Chondrocyte (in vitro differentiated cells): ENCODE measurements at regions not wholly inside any gene's neighbourhood (a gene's known extent, or its start where the extent isn't known, plus 50 kb on each side); places are given as distances from the start of the nearest gene placed in this dataset.

ENCODE experiments used
- DNase-seq: peaks from one replicate; pipeline ENCODE4 v3.0.0; 2021; ENCODE audit warnings: mixed read lengths, low spot score
- H3K27ac Mint-ChIP-seq: one replicate; pipeline ENCODE4 v1.8.0; 2021; ENCODE audit warnings: mild to moderate bottlenecking, moderate library complexity, mixed read lengths; ENCODE audit not compliant: unreplicated experiment
- H3K27me3 Mint-ChIP-seq: 2 replicates; pipeline ENCODE4 v1.8.0; 2021; ENCODE audit warnings: low read depth, mixed read lengths
- H3K36me3 Mint-ChIP-seq: 2 replicates; pipeline ENCODE4 v1.8.0; 2021; ENCODE audit warnings: low read depth, mixed read lengths
- H3K4me1 Mint-ChIP-seq: 2 replicates; pipeline ENCODE4 v1.8.0; 2021; ENCODE audit warnings: low read depth, mild to moderate bottlenecking, mixed read lengths
- H3K4me3 Mint-ChIP-seq: one replicate; pipeline ENCODE4 v1.8.0; 2021; ENCODE audit warnings: mild to moderate bottlenecking, moderate library complexity, mixed read lengths; ENCODE audit not compliant: unreplicated experiment
- H3K9me3 Mint-ChIP-seq: 2 replicates; pipeline ENCODE4 v1.8.0; 2021; ENCODE audit warnings: low read depth, mixed read lengths
- CTCF ChIP-seq: fragments of 200-600 bp; sonication (generic); IDR thresholded peaks from 2 replicates; pipeline ENCODE4 v1.5.0; 2021; ENCODE audit warnings: antibody characterized with exemption, mild to moderate bottlenecking, moderate library complexity

- Mint-ChIP-seq H3K9me3 (peaks cover 8% of the 10 kb centered on the region), H3K27me3 (no peaks in the 10 kb centered on the region), H3K4me3 (no peak overlapping the region), H3K4me1 (no peaks in the 10 kb centered on the region), H3K36me3 (no peaks in the 10 kb centered on the region), H3K27ac (no peak overlapping the region)
- DNase-seq = no peak
- TF ChIP-seq CTCF = no peak
Measured at GRCh38 chr5:2869471-2869870, 118.0 kb upstream of the IRX2 start.

DNA sequence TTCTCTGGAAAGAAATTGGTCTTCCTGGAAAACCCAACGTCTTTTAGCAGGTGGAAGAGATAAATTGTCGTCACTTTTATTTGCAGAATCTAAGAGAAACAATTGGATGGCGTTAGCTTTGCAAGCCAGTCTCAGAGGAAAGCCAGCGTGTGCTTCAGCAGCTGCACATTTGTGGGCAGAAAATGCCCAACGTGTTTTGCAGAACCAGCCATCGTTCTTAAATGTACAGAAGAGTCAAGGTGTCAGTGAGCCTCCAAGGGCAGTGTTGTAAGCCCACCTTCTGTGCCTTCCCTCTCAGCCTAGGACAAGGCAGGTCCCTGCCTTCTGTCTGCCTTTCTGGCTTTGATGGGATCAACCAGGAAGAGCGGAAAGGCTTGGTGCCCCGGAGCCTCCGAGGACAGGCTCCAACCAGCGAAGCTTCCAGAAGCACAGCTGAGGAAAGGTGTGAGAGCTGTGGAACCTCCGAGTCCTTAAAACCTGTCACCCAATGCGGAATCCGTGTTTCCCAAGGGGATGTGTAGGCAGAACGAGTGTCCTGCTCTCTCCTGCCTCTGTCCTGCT is 116.0 kb upstream of the IRX2 start:
- no peak for TF ChIP-seq CTCF
- H3K36me3 Mint-ChIP-seq = no peaks in the 10 kb centered on the region
- H3K27ac Mint-ChIP-seq = no peak overlapping the region
- H3K4me1 Mint-ChIP-seq = no peaks in the 10 kb centered on the region
- no peaks in the 10 kb centered on the region for H3K27me3 Mint-ChIP-seq
- no peak overlapping the region for H3K4me3 Mint-ChIP-seq
- no peak for DNase-seq
- peaks cover 8% of the 10 kb centered on the region for H3K9me3 Mint-ChIP-seq

DNA sequence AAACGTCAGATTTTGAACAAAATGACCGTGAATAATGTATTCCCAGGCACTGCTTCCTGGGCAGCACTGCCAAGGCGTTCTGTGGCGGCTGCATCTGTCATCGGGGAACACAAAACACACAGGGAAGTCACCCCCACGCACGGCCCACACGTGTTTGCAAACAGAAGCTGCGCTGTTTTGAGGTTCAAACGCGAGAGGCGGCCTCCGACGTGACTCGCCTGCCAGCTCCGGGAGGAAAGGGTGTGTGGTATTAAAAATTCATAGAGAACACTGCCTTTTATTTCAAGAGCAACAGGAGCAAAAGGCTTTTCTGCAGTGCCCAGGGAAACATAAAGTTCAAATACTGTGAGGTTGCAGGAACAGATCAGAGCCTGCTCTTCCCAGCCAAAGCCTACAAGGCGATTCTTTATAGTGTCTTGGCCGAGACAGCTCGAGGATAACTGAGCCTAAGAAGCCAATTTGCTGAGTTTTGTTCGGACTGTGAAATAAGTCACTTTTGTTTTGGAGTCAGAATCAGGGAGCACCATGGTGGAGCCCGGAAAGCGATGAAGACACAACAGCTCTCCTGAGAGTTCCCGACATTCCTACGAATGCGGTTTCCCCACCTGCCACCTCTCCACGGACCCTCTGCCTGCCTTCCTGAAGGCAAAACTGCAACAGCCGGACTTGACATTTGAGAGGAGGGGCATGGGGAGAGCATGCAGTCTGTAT is 115.3 kb upstream of the IRX2 start:
- Mint-ChIP-seq H3K4me3 (no peak overlapping the region), H3K36me3 (no peaks in the 10 kb centered on the region), H3K9me3 (peaks cover 11% of the 10 kb centered on the region)

DNA sequence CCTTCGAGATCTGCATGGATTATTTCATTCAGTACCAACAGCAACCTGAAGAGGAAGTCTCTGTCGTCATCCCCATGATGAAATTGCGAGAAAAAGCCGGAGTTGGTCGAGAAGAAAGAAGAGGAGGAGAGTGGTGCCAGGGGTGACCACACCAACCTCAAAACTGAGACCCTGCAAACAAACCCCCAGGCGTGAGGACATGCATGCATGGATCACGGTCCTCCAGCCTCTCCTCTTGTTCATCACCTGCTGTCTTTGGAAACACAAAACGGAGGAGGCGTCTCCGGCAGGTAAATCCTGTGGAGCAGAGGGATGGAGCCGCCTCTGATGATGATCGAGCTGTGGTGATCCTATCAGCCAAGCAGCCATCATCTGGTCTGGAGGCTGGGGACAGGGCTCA is 114.4 kb upstream of the IRX2 start:
- no peak for DNase-seq
- Mint-ChIP-seq H3K27ac (no peak overlapping the region), H3K36me3 (no peaks in the 10 kb centered on the region), H3K4me1 (no peaks in the 10 kb centered on the region), H3K9me3 (peaks cover 11% of the 10 kb centered on the region), H3K27me3 (no peaks in the 10 kb centered on the region), H3K4me3 (no peak overlapping the region)
- TF ChIP-seq CTCF = no peak

More for the DNA sequence above, 115.3 kb upstream of the IRX2 start:
- Mint-ChIP-seq H3K4me1 (no peaks in the 10 kb centered on the region), H3K27me3 (no peaks in the 10 kb centered on the region), H3K27ac (no peak overlapping the region)
- TF ChIP-seq CTCF = no peak
- DNase-seq = no peak

- peak overlapping the region; percentile 27 for H3K27ac Mint-ChIP-seq
- no peaks in the 10 kb centered on the region for H3K4me1 Mint-ChIP-seq
- H3K27me3 Mint-ChIP-seq = no peaks in the 10 kb centered on the region
- TF ChIP-seq CTCF = no peak
- DNase-seq = no peak
- no peak overlapping the region for H3K4me3 Mint-ChIP-seq
- H3K9me3 Mint-ChIP-seq = peaks cover 11% of the 10 kb centered on the region
- no peaks in the 10 kb centered on the region for H3K36me3 Mint-ChIP-seq
Measured at GRCh38 chr5:2864515-2865105, 113.1 kb upstream of the IRX2 start.
